GM23338 (cell line): ENCODE measurements at regions not wholly inside any gene's neighbourhood (a gene's known extent, or its start where the extent isn't known, plus 50 kb on each side); places are given as distances from the start of the nearest gene placed in this dataset.

Experiments used
- ATAC-seq: fragments of 200-7000 bp; cut with Tn5 transposase; 3 replicates; pipeline ENCODE4 v1.9.1; 2020
- DNase-seq: peaks from one replicate; pipeline ENCODE4 v3.0.0-alpha.2; 2015; ENCODE audit warnings: low spot score
- H2AFZ ChIP-seq: fragments of 200-600 bp; sonication (generic); 2 replicates; pipeline ENCODE4 v1.8.0; 2016; ENCODE audit warnings: antibody characterized with exemption, mild to moderate bottlenecking, moderate library complexity
- H3F3A ChIP-seq: fragments of 200-600 bp; sonication (generic); replicated peaks from 2 replicates; pipeline ENCODE4 v1.8.0; 2017; ENCODE audit warnings: antibody characterized with exemption, mixed run types, low read depth
- H3K27ac ChIP-seq: fragments of 200-600 bp; sonication (generic); 2 replicates; pipeline ENCODE4 v1.6.1; 2016; ENCODE audit warnings: low read depth
- H3K27me3 ChIP-seq: fragments of 200-600 bp; sonication (generic); 2 replicates; pipeline ENCODE4 v1.8.0; 2016; ENCODE audit warnings: mild to moderate bottlenecking, mixed run types, moderate library complexity; ENCODE audit not compliant: insufficient read depth
- H3K36me3 ChIP-seq: fragments of 200-600 bp; sonication (generic); 2 replicates; pipeline ENCODE4 v1.8.0; 2016; ENCODE audit warnings: mild to moderate bottlenecking; ENCODE audit not compliant: insufficient read depth
- H3K4me1 ChIP-seq: fragments of 200-600 bp; sonication (generic); 2 replicates; pipeline ENCODE4 v1.8.0; 2016; ENCODE audit warnings: mild to moderate bottlenecking, moderate library complexity; ENCODE audit not compliant: insufficient read depth
- H3K4me2 ChIP-seq: fragments of 200-600 bp; sonication (generic); 2 replicates; pipeline ENCODE4 v1.7.1; 2017; ENCODE audit warnings: mixed run types
- H3K4me3 ChIP-seq: fragments of 200-600 bp; sonication (generic); 2 replicates; pipeline ENCODE4 v1.6.1; 2016; ENCODE audit warnings: mixed run types
- H3K79me2 ChIP-seq: fragments of 200-600 bp; sonication (generic); replicated peaks from 2 replicates; pipeline ENCODE4 v1.8.0; 2017; ENCODE audit warnings: mild to moderate bottlenecking; ENCODE audit not compliant: insufficient read depth
- H3K9me2 ChIP-seq: fragments of 200-600 bp; sonication (generic); 2 replicates; pipeline ENCODE4 v1.8.0; 2017; ENCODE audit not compliant: insufficient read depth
- H4K20me1 ChIP-seq: fragments of 200-600 bp; sonication (generic); replicated peaks from 2 replicates; pipeline ENCODE4 v1.8.0; 2017; ENCODE audit warnings: mild to moderate bottlenecking; ENCODE audit not compliant: insufficient read depth
- H3K27ac Mint-ChIP-seq: 2 replicates; pipeline ENCODE4 v1.8.0; 2020; ENCODE audit warnings: inconsistent platforms, mild to moderate bottlenecking, moderate library complexity, mixed read lengths
- H3K27me3 Mint-ChIP-seq: 3 replicates; pipeline ENCODE4 v1.8.0; 2022; ENCODE audit warnings: low read depth, mild to moderate bottlenecking, moderate library complexity, mixed read lengths, inconsistent platforms; ENCODE audit not compliant: insufficient read depth, poor library complexity
- H3K36me3 Mint-ChIP-seq: 3 replicates; pipeline ENCODE4 v1.8.0; 2021; ENCODE audit warnings: low read depth, mild to moderate bottlenecking, inconsistent platforms, moderate library complexity, mixed read lengths
- H3K4me1 Mint-ChIP-seq: 3 replicates; pipeline ENCODE4 v1.8.0; 2020; ENCODE audit warnings: mild to moderate bottlenecking, inconsistent platforms, mixed read lengths
- H3K4me3 Mint-ChIP-seq: 3 replicates; pipeline ENCODE4 v1.8.0; 2021; ENCODE audit warnings: moderate library complexity, mild to moderate bottlenecking, inconsistent platforms, mixed read lengths
- H3K9me3 Mint-ChIP-seq: 3 replicates; pipeline ENCODE4 v1.8.0; 2020; ENCODE audit warnings: moderate library complexity, mild to moderate bottlenecking, inconsistent platforms, mixed read lengths
- CTCF ChIP-seq, 2 experiments: fragments of 200-600 bp in 1 of 2; sonication (generic) in 1 of 2; conservative IDR thresholded peaks; 2 replicates each; pipeline versions ENCODE4 v1.5.1 to v1.6.1; 2016 to 2017; ENCODE audit warnings: antibody characterized with exemption in 2 of 2, low read depth in 2 of 2, mild to moderate bottlenecking in 2 of 2, moderate library complexity in 1 of 2
- REST ChIP-seq: IDR thresholded peaks from one replicate; pipeline ENCODE4 v1.6.1; 2018; ENCODE audit warnings: antibody characterized with exemption; ENCODE audit not compliant: unreplicated experiment
- ZNF462 ChIP-seq: fragments of 250-450 bp; sonication (Bioruptor Pico); IDR thresholded peaks from 2 replicates; pipeline ENCODE4 v1.5.0; 2020; ENCODE audit warnings: mild to moderate bottlenecking, moderate library complexity

- TF ChIP-seq ZNF462 (CRISPR knock-in tag), result no peak
Measured at GRCh38 chr15:62846805-62847495, 195.6 kb upstream of the TPM1 start (continued).

GRCh38 chr15:62847900-62848489, 194.6 kb upstream of the TPM1 start:
- H3K27me3 Mint-ChIP-seq, result peaks cover 19% of the 10 kb centered on the region
- no peak overlapping the region for H3K4me3 ChIP-seq
- H3K4me3 Mint-ChIP-seq, result no peak overlapping the region
- H3K9me2 ChIP-seq, result no peaks in the 10 kb centered on the region
- 0 out of 2 replicates have a peak, but pooled peaks cover 12% of the 10 kb centered on the region for H3F3A ChIP-seq
- H2AFZ ChIP-seq, result no peak overlapping the region
- peak overlapping the region; percentile 99; the same call in 1 of the 2 replicates for H3K27ac ChIP-seq
- no peaks in the 10 kb centered on the region for H4K20me1 ChIP-seq
- no peaks in the 10 kb centered on the region for H3K36me3 ChIP-seq
- H3K36me3 Mint-ChIP-seq, result peaks cover 5% of the 10 kb centered on the region; the same call in 2 of the 3 replicates
- peaks cover 57% of the 10 kb centered on the region for H3K4me1 Mint-ChIP-seq
- H3K9me3 Mint-ChIP-seq, result peaks cover 10% of the 10 kb centered on the region; the same call in 2 of the 3 replicates
- no peak overlapping the region for H3K4me2 ChIP-seq
- no peaks in the 10 kb centered on the region for H3K27me3 ChIP-seq
- peaks cover 26% of the 10 kb centered on the region for H3K4me1 ChIP-seq
- ATAC-seq (peak; percentile 54), DNase-seq (peak; percentile 90)
- TF ChIP-seq REST (no peak), CTCF (conservative IDR thresholded peaks at IDR 0.05; ENCODE audit: low read depth in 2 of 2) (peak; percentile 86 to 97)
- H3K27ac Mint-ChIP-seq, result peak overlapping the region; percentile 86; the same call in 1 of the 2 replicates
- no peaks in the 10 kb centered on the region for H3K79me2 ChIP-seq
